IMR-90 (cell line): ENCODE measurements at regions not wholly inside any gene's neighbourhood (a gene's known extent, or its start where the extent isn't known, plus 50 kb on each side); places are given as distances from the start of the nearest gene placed in this dataset.

Experiments
- ATAC-seq: fragments of 200-7000 bp; cut with Tn5 transposase; 2 replicates; pipeline ENCODE4 v1.9.1; 2020; ENCODE audit warnings: low read depth, mild to moderate bottlenecking, moderate library complexity
- BruUV-seq: library from RNA; stranded (reverse); fragments of 400-500 nt; replicated peaks from 2 replicates; lab custom pipeline; 2021; lab: Mats Ljungman, UMichigan
- CTCF ChIA-PET: fragments of 300-600 bp; formaldehyde crosslinking; extraction: SDS; loops from one replicate; lab custom pipeline; 2021; ENCODE audit warnings: antibody characterized with exemption; lab: Yijun Ruan, JAX
- POLR2A ChIA-PET: fragments of 300-600 bp; sonication (Branson Sonifier 250); formaldehyde crosslinking; loops from one replicate; lab custom pipeline; 2022; ENCODE audit warnings: antibody characterized with exemption; ENCODE audit not compliant: unreplicated experiment; lab: Charles Lee
- DNase-seq: peaks from one replicate; pipeline ENCODE4 v3.0.0; 2013
- H2AFZ ChIP-seq: replicated peaks from 2 replicates; pipeline ENCODE3; 2013; ENCODE audit warnings: low read length, mild to moderate bottlenecking; ENCODE audit not compliant: poor library complexity
- H2AK5ac ChIP-seq: 2 replicates; pipeline ENCODE4 v1.6.1; 2013; ENCODE audit warnings: low read depth, low read length, inconsistent platforms
- H2AK9ac ChIP-seq: replicated peaks from 2 replicates; pipeline ENCODE3; 2013; ENCODE audit warnings: mild to moderate bottlenecking, low read depth, low read length, moderate library complexity; ENCODE audit not compliant: poor library complexity
- H2BK120ac ChIP-seq: 2 replicates; pipeline ENCODE4 v1.6.1; 2013; ENCODE audit warnings: low read depth, low read length, inconsistent platforms
- H2BK15ac ChIP-seq: 3 replicates; pipeline ENCODE4 v1.6.1; 2013; ENCODE audit warnings: low read depth, low read length, inconsistent platforms
- H2BK20ac ChIP-seq: 2 replicates; pipeline ENCODE4 v1.6.1; 2013; ENCODE audit warnings: low read depth, mild to moderate bottlenecking, inconsistent platforms, low read length, moderate library complexity
- H2BK5ac ChIP-seq: 2 replicates; pipeline ENCODE4 v1.6.1; 2013; ENCODE audit warnings: mild to moderate bottlenecking, low read depth, low read length, inconsistent platforms; ENCODE audit not compliant: poor library complexity, severe bottlenecking
- H3K14ac ChIP-seq: replicated peaks from 2 replicates; pipeline ENCODE4 v1.6.1; 2013; ENCODE audit warnings: low read depth, low read length, inconsistent platforms
- H3K18ac ChIP-seq: 2 replicates; pipeline ENCODE4 v1.6.1; 2013; ENCODE audit warnings: low read depth, low read length, control low read depth
- H3K23ac ChIP-seq: 2 replicates; pipeline ENCODE4 v1.6.1; 2013; ENCODE audit warnings: low read depth, low read length, inconsistent platforms
- H3K27ac ChIP-seq: 2 replicates; pipeline ENCODE4 v1.5.1; 2013; ENCODE audit warnings: mild to moderate bottlenecking, control low read depth, low read length; ENCODE audit not compliant: insufficient read depth
- H3K27me3 ChIP-seq: 2 replicates; pipeline ENCODE4 v1.6.1; 2013; ENCODE audit warnings: low read length; ENCODE audit not compliant: control insufficient read depth, insufficient read depth
- H3K36me3 ChIP-seq: 2 replicates; pipeline ENCODE4 v1.6.1; 2013; ENCODE audit warnings: low read length, mixed read lengths; ENCODE audit not compliant: control insufficient read depth, insufficient read depth
- H3K4ac ChIP-seq: 2 replicates; pipeline ENCODE4 v1.6.1; 2013; ENCODE audit warnings: low read depth, low read length, inconsistent platforms
- H3K4me1 ChIP-seq: 2 replicates; pipeline ENCODE4 v1.6.1; 2013; ENCODE audit warnings: low read length, mixed read lengths; ENCODE audit not compliant: control insufficient read depth, insufficient read depth
- H3K4me2 ChIP-seq: 2 replicates; pipeline ENCODE4 v1.6.1; 2013; ENCODE audit warnings: low read depth, mild to moderate bottlenecking, control low read depth, low read length, moderate library complexity
- H3K4me3 ChIP-seq: 2 replicates; pipeline ENCODE4 v1.5.1; 2013; ENCODE audit warnings: low read depth, mild to moderate bottlenecking, control low read depth, low read length, moderate library complexity; ENCODE audit not compliant: insufficient read depth
- H3K56ac ChIP-seq: 2 replicates; pipeline ENCODE4 v1.6.1; 2013; ENCODE audit warnings: low read length, inconsistent platforms; ENCODE audit not compliant: insufficient read depth; ENCODE audit errors: extremely low read depth
- H3K79me1 ChIP-seq, 2 experiments: 2 replicates each; pipeline ENCODE4 v1.6.1; 2013; ENCODE audit warnings: low read length in 2 of 2, inconsistent platforms in 1 of 2, low read depth in 1 of 2
- H3K9ac ChIP-seq: 2 replicates; pipeline ENCODE4 v1.6.1; 2013; ENCODE audit warnings: low read depth, low read length, control low read depth
- H3K9me1 ChIP-seq: 2 replicates; pipeline ENCODE4 v1.6.1; 2013; ENCODE audit warnings: low read length, inconsistent platforms; ENCODE audit not compliant: insufficient read depth
- H3K9me3 ChIP-seq: 2 replicates; pipeline ENCODE4 v1.6.1; 2013; ENCODE audit warnings: low read length; ENCODE audit not compliant: control insufficient read depth, insufficient read depth
- H4K20me1 ChIP-seq: 2 replicates; pipeline ENCODE4 v1.6.1; 2013; ENCODE audit warnings: low read length, inconsistent platforms; ENCODE audit not compliant: insufficient read depth
- H4K5ac ChIP-seq: 2 replicates; pipeline ENCODE4 v1.6.1; 2013; ENCODE audit warnings: mild to moderate bottlenecking, low read depth, low read length, control low read depth
- H4K8ac ChIP-seq, 2 experiments: 2 replicates each; pipeline ENCODE4 v1.6.1; 2013; ENCODE audit warnings: low read depth in 2 of 2, low read length in 2 of 2, control low read depth in 1 of 2, inconsistent platforms in 1 of 2
- H4K91ac ChIP-seq: 2 replicates; pipeline ENCODE4 v1.6.1; 2013; ENCODE audit warnings: low read depth, low read length, inconsistent platforms; ENCODE audit not compliant: insufficient read depth
- MAZ ChIP-seq: IDR thresholded peaks from 2 replicates; pipeline ENCODE4 v1.6.1; 2012; ENCODE audit warnings: low read depth, mild to moderate bottlenecking, low read length, improper control_type of control experiment, moderate library complexity, borderline replicate concordance
- POLR2A ChIP-seq: IDR thresholded peaks from 2 replicates; pipeline ENCODE4 v1.6.1; 2012; ENCODE audit warnings: mild to moderate bottlenecking, low read depth, low read length
- SMC3 ChIP-seq: fragments of 150-350 bp; IDR thresholded peaks from 2 replicates; pipeline ENCODE4 v1.6.1; 2016; ENCODE audit warnings: low read depth, mild to moderate bottlenecking, antibody characterized with exemption, low read length, moderate library complexity
- WGBS, 2 experiments: methylation state at CpG; one replicate each; pipeline versions ENCODE4 v1.1.5 to v1.1.7; 2013; ENCODE audit warnings: missing lambda C conversion rate in 2 of 2; ENCODE audit not compliant: insufficient read length in 1 of 2; ENCODE audit errors: extremely low coverage in 2 of 2; 5-methylcytosine and 5-hydroxymethylcytosine counted together
- dilution Hi-C: fragments of 300-500 bp; cut with HindIII; formaldehyde crosslinking; loops from one replicate; pipeline ENCODE4 v1.14.3; 2018; ENCODE audit warnings: low sequenced_read_pairs; ENCODE audit not compliant: unreplicated experiment
- in situ Hi-C: fragments of 300-500 bp; cut with MboI; formaldehyde crosslinking; loops from 3 replicates; pipeline ENCODE4 v1.14.3; 2019; ENCODE audit warnings: low sequenced_read_pairs, inconsistent platforms, mixed read lengths
- intact Hi-C: fragments of 100-400 bp; cut with micrococcal nuclease; formaldehyde crosslinking; loops from 2 replicates; pipeline ENCODE4 v1.10.0; 2022

- H3K23ac ChIP-seq, result no peak overlapping the region
- no peaks in the 10 kb centered on the region for H3K36me3 ChIP-seq
- H3K4me2 ChIP-seq, result no peak overlapping the region
- no TSS peak for BruUV-seq
- in situ Hi-C loops (no loop called here), dilution Hi-C loops (no loop called here), intact Hi-C loops (no loop called here)
- H3K9ac ChIP-seq, result no peak overlapping the region
- WGBS, 2 experiments, result no CpG with 5 or more reads among the region's 2 CpGs
- H2AK5ac ChIP-seq, result no peak overlapping the region
- no peak overlapping the region for H2BK120ac ChIP-seq
- H3K27ac ChIP-seq, result no peak overlapping the region
- H4K5ac ChIP-seq, result no peak overlapping the region
- H3K14ac ChIP-seq, result no peak overlapping the region
- no peaks in the 10 kb centered on the region for H3K9me1 ChIP-seq
- H3K56ac ChIP-seq, result no peak overlapping the region
- H2AK9ac ChIP-seq, result no peak overlapping the region
- H3K4me1 ChIP-seq, result no peaks in the 10 kb centered on the region
- no peak for DNase-seq
- no peak for ATAC-seq
- no peaks in the 10 kb centered on the region for H3K79me1 ChIP-seq
- H2BK20ac ChIP-seq, result no peak overlapping the region
- POLR2A ChIA-PET, result no interaction called here
- H4K8ac ChIP-seq, result no peak overlapping the region
- no peak overlapping the region for H2BK15ac ChIP-seq
- H3K4me3 ChIP-seq, result no peak overlapping the region
- CTCF ChIA-PET, result no interaction called here
- TF ChIP-seq MAZ (no peak), POLR2A (no peak), SMC3 (no peak)
- H2BK5ac ChIP-seq, result no peak overlapping the region
- no peaks in the 10 kb centered on the region for H4K20me1 ChIP-seq
- H4K91ac ChIP-seq, result no peak overlapping the region
- H3K9me3 ChIP-seq, result no peaks in the 10 kb centered on the region
- no peak overlapping the region for H3K4ac ChIP-seq
- no peak overlapping the region for H2AFZ ChIP-seq
- H3K18ac ChIP-seq, result no peak overlapping the region
- no peaks in the 10 kb centered on the region; the same call in 1 of the 2 replicates for H3K27me3 ChIP-seq
Measured at GRCh38 chr3:76576201-76576600, 463.7 kb upstream of the ROBO2 start.
